22Rv1 (cell line): ENCODE measurements at regions not wholly inside any gene's neighbourhood (a gene's known extent, or its start where the extent isn't known, plus 50 kb on each side); places are given as distances from the start of the nearest gene placed in this dataset.

Experiments used
- ZFX ChIP-seq: fragments of 450-650 bp; IDR thresholded peaks from 2 replicates; pipeline ENCODE4 v1.6.1; 2017; ENCODE audit warnings: antibody characterized with exemption, borderline replicate concordance
- TF ChIP-seq, protein P1 (sequence below): fragments of 450-650 bp; IDR thresholded peaks from 2 replicates; pipeline ENCODE4 v1.5.1; 2017; ENCODE audit warnings: mild to moderate bottlenecking

DNA sequence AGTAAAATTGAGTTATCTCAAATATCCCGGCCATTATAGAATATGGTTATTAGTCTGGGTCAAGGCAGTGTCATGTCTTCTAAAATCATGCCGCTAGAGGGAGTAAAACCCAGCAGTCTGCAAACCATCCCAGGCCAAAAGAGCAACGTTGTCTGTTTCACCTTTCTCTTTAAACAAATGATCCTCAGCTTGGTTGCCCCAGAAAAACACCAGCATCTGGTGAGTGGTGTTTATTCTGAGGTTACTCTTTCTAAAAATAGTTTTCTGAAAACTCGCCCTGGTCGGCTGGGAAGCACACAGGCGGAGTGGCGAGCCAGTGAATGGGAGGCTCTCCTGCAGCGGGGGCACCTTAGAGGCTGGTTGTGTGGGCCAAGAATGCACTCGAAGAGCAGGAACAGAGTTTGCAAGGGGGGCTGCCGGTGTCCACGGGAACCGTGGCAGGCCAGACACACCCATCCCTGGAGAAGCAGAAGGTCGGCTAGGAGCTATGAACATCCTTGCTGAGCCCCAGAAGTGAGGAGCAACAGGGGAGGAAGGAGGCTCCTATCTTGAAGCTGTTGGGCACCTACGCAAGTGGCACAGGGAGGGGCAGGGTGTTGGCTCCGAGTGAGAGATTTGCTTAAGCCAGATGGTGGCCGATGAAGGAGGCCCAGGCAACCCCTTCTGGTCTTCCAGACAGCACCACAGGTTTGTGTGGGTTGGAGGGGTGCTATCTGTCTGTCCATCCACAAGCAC, 297.1 kb downstream of the ETS1 start:
- TF ChIP-seq, protein P1, sequence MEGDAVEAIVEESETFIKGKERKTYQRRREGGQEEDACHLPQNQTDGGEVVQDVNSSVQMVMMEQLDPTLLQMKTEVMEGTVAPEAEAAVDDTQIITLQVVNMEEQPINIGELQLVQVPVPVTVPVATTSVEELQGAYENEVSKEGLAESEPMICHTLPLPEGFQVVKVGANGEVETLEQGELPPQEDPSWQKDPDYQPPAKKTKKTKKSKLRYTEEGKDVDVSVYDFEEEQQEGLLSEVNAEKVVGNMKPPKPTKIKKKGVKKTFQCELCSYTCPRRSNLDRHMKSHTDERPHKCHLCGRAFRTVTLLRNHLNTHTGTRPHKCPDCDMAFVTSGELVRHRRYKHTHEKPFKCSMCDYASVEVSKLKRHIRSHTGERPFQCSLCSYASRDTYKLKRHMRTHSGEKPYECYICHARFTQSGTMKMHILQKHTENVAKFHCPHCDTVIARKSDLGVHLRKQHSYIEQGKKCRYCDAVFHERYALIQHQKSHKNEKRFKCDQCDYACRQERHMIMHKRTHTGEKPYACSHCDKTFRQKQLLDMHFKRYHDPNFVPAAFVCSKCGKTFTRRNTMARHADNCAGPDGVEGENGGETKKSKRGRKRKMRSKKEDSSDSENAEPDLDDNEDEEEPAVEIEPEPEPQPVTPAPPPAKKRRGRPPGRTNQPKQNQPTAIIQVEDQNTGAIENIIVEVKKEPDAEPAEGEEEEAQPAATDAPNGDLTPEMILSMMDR: peak; percentile 88
- no peak for TF ChIP-seq ZFX
